CD14-positive monocyte (primary cell): ENCODE measurements at regions not wholly inside any gene's neighbourhood (a gene's known extent, or its start where the extent isn't known, plus 50 kb on each side); places are given as distances from the start of the nearest gene placed in this dataset.

ENCODE experiments used
- DNase-seq, 3 donors: peaks; one replicate each; pipeline ENCODE4 v3.0.0-alpha.2; 2011 to 2022
- H2AFZ ChIP-seq: 2 replicates; pipeline ENCODE4 v1.6.0; 2012; ENCODE audit warnings: mild to moderate bottlenecking, low read depth, low read length, inconsistent platforms; ENCODE audit not compliant: insufficient read depth, poor library complexity, severe bottlenecking
- H3K27ac ChIP-seq, 2 donors: 1 replicate in 1 of 2; 2 replicates in 1 of 2; pipeline ENCODE4 v1.5.1; 2012 to 2013; ENCODE audit warnings: low read length in 2 of 2, control low read depth in 1 of 2, inconsistent platforms in 1 of 2, low read depth in 1 of 2, mild to moderate bottlenecking in 1 of 2
- H3K27me3 ChIP-seq, 2 donors: one replicate each; pipeline versions ENCODE4 v1.6.0 to v1.6.1; 2011 to 2013; ENCODE audit warnings: low read length in 2 of 2; ENCODE audit not compliant: control insufficient read depth in 2 of 2, insufficient read depth in 2 of 2
- H3K36me3 ChIP-seq, 2 donors: replicated peaks in 1 of 2; 1 replicate in 1 of 2; 2 replicates in 1 of 2; pipeline versions ENCODE4 v1.5.1 to v1.6.1; 2012 to 2013; ENCODE audit warnings: low read length in 2 of 2, control low read depth in 1 of 2, inconsistent platforms in 1 of 2, mild to moderate bottlenecking in 1 of 2; ENCODE audit not compliant: insufficient read depth in 2 of 2, control insufficient read depth in 1 of 2
- H3K4me1 ChIP-seq, 2 donors: 1 replicate in 1 of 2; 2 replicates in 1 of 2; pipeline versions ENCODE4 v1.5.1 to v1.6.1; 2012 to 2013; ENCODE audit warnings: low read length in 2 of 2, control low read depth in 1 of 2, inconsistent platforms in 1 of 2, mild to moderate bottlenecking in 1 of 2, moderate library complexity in 1 of 2; ENCODE audit not compliant: insufficient read depth in 2 of 2, control insufficient read depth in 1 of 2
- H3K4me2 ChIP-seq: replicated peaks from 2 replicates; pipeline ENCODE3; 2012; ENCODE audit warnings: low read length, moderate library complexity, mild to moderate bottlenecking; ENCODE audit not compliant: poor library complexity, severe bottlenecking; ENCODE audit errors: extremely low read depth
- H3K4me3 ChIP-seq, 3 experiments: fragments of 200-600 bp in 1 of 3; sonication (generic) in 1 of 3; replicated peaks in 1 of 3; 1 replicate in 2 of 3; 2 replicates in 1 of 3; pipeline ENCODE4 v1.5.1; 2011 to 2013; ENCODE audit warnings: low read length in 3 of 3, mild to moderate bottlenecking in 3 of 3, control low read depth in 2 of 3, low read depth in 2 of 3, inconsistent platforms in 1 of 3, moderate library complexity in 1 of 3
- H3K79me2 ChIP-seq: 2 replicates; pipeline ENCODE4 v1.6.0; 2012; ENCODE audit warnings: mild to moderate bottlenecking, control low read depth, inconsistent platforms, low read length, moderate library complexity; ENCODE audit not compliant: insufficient read depth
- H3K9ac ChIP-seq: 2 replicates; pipeline ENCODE4 v1.6.0; 2017; ENCODE audit warnings: low read length, mild to moderate bottlenecking; ENCODE audit not compliant: insufficient read depth, poor library complexity, severe bottlenecking
- H3K9me3 ChIP-seq, 2 donors: replicated peaks in 1 of 2; 1 replicate in 1 of 2; 2 replicates in 1 of 2; pipeline versions ENCODE4 v1.5.1 to v1.6.1; 2012 to 2013; ENCODE audit warnings: low read length in 2 of 2, control low read depth in 1 of 2; ENCODE audit not compliant: control insufficient read depth in 1 of 2, insufficient read depth in 1 of 2
- H4K20me1 ChIP-seq: 2 replicates; pipeline ENCODE4 v1.6.0; 2012; ENCODE audit warnings: mild to moderate bottlenecking, low read length, control low read depth, moderate library complexity; ENCODE audit not compliant: insufficient read depth
- H3K27ac Mint-ChIP-seq, 7 donors: one replicate each; pipeline ENCODE4 v1.8.0; 2020; ENCODE audit warnings: mild to moderate bottlenecking in 7 of 7, mixed read lengths in 7 of 7, moderate library complexity in 6 of 7, inconsistent platforms in 2 of 7
- H3K27me3 Mint-ChIP-seq, 3 donors: one replicate each; pipeline ENCODE4 v1.8.0; 2021 to 2022; ENCODE audit warnings: low read depth in 3 of 3, mild to moderate bottlenecking in 3 of 3, mixed read lengths in 3 of 3, moderate library complexity in 3 of 3, inconsistent platforms in 1 of 3
- H3K36me3 Mint-ChIP-seq, 2 donors: one replicate each; pipeline ENCODE4 v1.8.0; 2020; ENCODE audit warnings: mixed read lengths in 2 of 2, inconsistent platforms in 1 of 2, mild to moderate bottlenecking in 1 of 2
- H3K4me1 Mint-ChIP-seq: one replicate; pipeline ENCODE4 v1.8.0; 2020; ENCODE audit warnings: mild to moderate bottlenecking, mixed read lengths
- H3K4me3 Mint-ChIP-seq, 2 donors: one replicate each; pipeline ENCODE4 v1.8.0; 2020; ENCODE audit warnings: mild to moderate bottlenecking in 2 of 2, mixed read lengths in 2 of 2, moderate library complexity in 1 of 2
- H3K9me3 Mint-ChIP-seq, 7 donors: one replicate each; pipeline ENCODE4 v1.8.0; 2020 to 2022; ENCODE audit warnings: mixed read lengths in 7 of 7, mild to moderate bottlenecking in 6 of 7, moderate library complexity in 6 of 7, inconsistent platforms in 2 of 7
- CTCF ChIP-seq: fragments of 200-600 bp; IDR thresholded peaks from one replicate; pipeline ENCODE4 v1.8.0; 2022; ENCODE audit warnings: antibody characterized with exemption, mild to moderate bottlenecking
- WGBS: methylation state at CpG from one replicate; pipeline ENCODE4 v1.1.5; 2013; ENCODE audit warnings: missing lambda C conversion rate; ENCODE audit not compliant: insufficient coverage; 5-methylcytosine and 5-hydroxymethylcytosine counted together
- intact Hi-C, 2 donors: fragments of 100-400 bp; cut with micrococcal nuclease; formaldehyde crosslinking; loops; one replicate each; pipeline versions ENCODE4 v1.15.0 to v1.15.1; 2023

GRCh38 chr4:58809948-58810347 lies 1699.8 kb upstream of the IGFBP7 start:
- no CpG with 5 or more reads among the region's 2 CpGs for WGBS
- DNase-seq, result no peak

GRCh38 chr4:58809366-58809765 lies 1699.2 kb upstream of the IGFBP7 start:
- 100% methylated on average over 3 of the region's 3 CpGs for WGBS
- no peak overlapping the region for H3K4me3 ChIP-seq
- no peaks in the 10 kb centered on the region for H3K4me1 Mint-ChIP-seq
- no peak overlapping the region for H3K4me2 ChIP-seq
- H3K36me3 ChIP-seq, result no peaks in the 10 kb centered on the region
- peaks cover 0 to 2% (median 0%) of the 10 kb centered on the region in 7 donors for H3K9me3 Mint-ChIP-seq
- H3K27ac ChIP-seq, result no peak overlapping the region
- no peaks in the 10 kb centered on the region for H4K20me1 ChIP-seq
- intact Hi-C loops, result no loop called here
- H3K36me3 Mint-ChIP-seq, result no peaks in the 10 kb centered on the region
- H3K9me3 ChIP-seq, result no peaks in the 10 kb centered on the region
- no peak overlapping the region for H3K9ac ChIP-seq
- no peak overlapping the region for H3K27ac Mint-ChIP-seq
- TF ChIP-seq CTCF, result no peak
- H3K79me2 ChIP-seq, result no peaks in the 10 kb centered on the region
- no peaks in the 10 kb centered on the region for H3K4me1 ChIP-seq
- H3K27me3 ChIP-seq, result no peaks in the 10 kb centered on the region
- peaks cover 0 to 2% (median 0%) of the 10 kb centered on the region in 3 donors for H3K27me3 Mint-ChIP-seq
- no peak for DNase-seq
- no peak overlapping the region for H2AFZ ChIP-seq
- H3K4me3 Mint-ChIP-seq, result no peak overlapping the region

More at GRCh38 chr4:58809948-58810347, 1699.8 kb upstream of the IGFBP7 start:
- Mint-ChIP-seq H3K4me3 (no peak overlapping the region), H3K9me3 (peaks cover 0 to 2% (median 0%) of the 10 kb centered on the region in 7 donors), H3K27me3 (peaks cover 0 to 2% (median 0%) of the 10 kb centered on the region in 3 donors), H3K4me1 (no peaks in the 10 kb centered on the region), H3K36me3 (no peaks in the 10 kb centered on the region), H3K27ac (no peak overlapping the region)
- no peaks in the 10 kb centered on the region for H4K20me1 ChIP-seq
- no peak overlapping the region for H3K4me2 ChIP-seq
- H3K27ac ChIP-seq, result no peak overlapping the region
- H3K4me1 ChIP-seq, result no peaks in the 10 kb centered on the region
- H3K9ac ChIP-seq, result no peak overlapping the region
- no peak for TF ChIP-seq CTCF
- intact Hi-C loops, result no loop called here
- H2AFZ ChIP-seq, result no peak overlapping the region
- H3K9me3 ChIP-seq, result no peaks in the 10 kb centered on the region
- no peaks in the 10 kb centered on the region for H3K79me2 ChIP-seq
- H3K36me3 ChIP-seq, result no peaks in the 10 kb centered on the region
- no peak overlapping the region for H3K4me3 ChIP-seq
- H3K27me3 ChIP-seq, result no peaks in the 10 kb centered on the region
